ENCODE measurements at regions not wholly inside any gene's neighbourhood (a gene's known extent, or its start where the extent isn't known, plus 50 kb on each side); places are given as distances from the start of the nearest gene placed in this dataset.

- TF ChIP-seq, protein P1, sequence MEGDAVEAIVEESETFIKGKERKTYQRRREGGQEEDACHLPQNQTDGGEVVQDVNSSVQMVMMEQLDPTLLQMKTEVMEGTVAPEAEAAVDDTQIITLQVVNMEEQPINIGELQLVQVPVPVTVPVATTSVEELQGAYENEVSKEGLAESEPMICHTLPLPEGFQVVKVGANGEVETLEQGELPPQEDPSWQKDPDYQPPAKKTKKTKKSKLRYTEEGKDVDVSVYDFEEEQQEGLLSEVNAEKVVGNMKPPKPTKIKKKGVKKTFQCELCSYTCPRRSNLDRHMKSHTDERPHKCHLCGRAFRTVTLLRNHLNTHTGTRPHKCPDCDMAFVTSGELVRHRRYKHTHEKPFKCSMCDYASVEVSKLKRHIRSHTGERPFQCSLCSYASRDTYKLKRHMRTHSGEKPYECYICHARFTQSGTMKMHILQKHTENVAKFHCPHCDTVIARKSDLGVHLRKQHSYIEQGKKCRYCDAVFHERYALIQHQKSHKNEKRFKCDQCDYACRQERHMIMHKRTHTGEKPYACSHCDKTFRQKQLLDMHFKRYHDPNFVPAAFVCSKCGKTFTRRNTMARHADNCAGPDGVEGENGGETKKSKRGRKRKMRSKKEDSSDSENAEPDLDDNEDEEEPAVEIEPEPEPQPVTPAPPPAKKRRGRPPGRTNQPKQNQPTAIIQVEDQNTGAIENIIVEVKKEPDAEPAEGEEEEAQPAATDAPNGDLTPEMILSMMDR (IDR thresholded peaks at IDR 0.05; ENCODE audit: low read depth, low read length, missing input control), result no peak
- no peak for TF ChIP-seq TAF1 (conservative IDR thresholded peaks at IDR 0.05)
These were observed 1096.1 kb upstream of the PRKX start (continued) for GRCh38 chrX:4809571-4809970.

GRCh38 chrX:4805502-4805901, 1092.1 kb upstream of the PRKX start:
- no peak for DNase-seq (ENCODE audit: low spot score)
- Histone ChIP-seq H3K27ac (ENCODE audit: low read depth in 1 of 2, low read length in 2 of 2) (no peak overlapping the region), H3K4me3 (ENCODE audit: low read depth in 1 of 3, low read length in 3 of 3) (no peak overlapping the region), H3K36me3 (ENCODE audit: control insufficient read depth in 4 of 4, insufficient read depth in 3 of 4, low read depth in 1 of 4, low read length in 3 of 4) (no peaks in the 10 kb centered on the region), H3K9me3 (ENCODE audit: control insufficient read depth in 4 of 4, low read length in 3 of 4) (peaks cover 0 to 2% (median 0%) of the 10 kb centered on the region in 4 donors), H3K27me3 (ENCODE audit: control insufficient read depth in 4 of 4, insufficient read depth in 4 of 4, low read length in 3 of 4) (no peaks in the 10 kb centered on the region), H3K4me1 (ENCODE audit: control insufficient read depth in 4 of 4, insufficient read depth in 4 of 4, low read length in 3 of 4) (no peaks in the 10 kb centered on the region), H3K9ac (ENCODE audit: low read depth in 1 of 2, low read length in 2 of 2) (no peak overlapping the region)
- WGBS, result 54% methylated on average over 4 of the region's 4 CpGs
- TF ChIP-seq, protein P1 (IDR thresholded peaks at IDR 0.05; ENCODE audit: low read depth, low read length, missing input control), result no peak
- no peak for TF ChIP-seq REST (IDR thresholded peaks at IDR 0.05)
- no peak for TF ChIP-seq GABPA (IDR thresholded peaks at IDR 0.05 in 1 of 2, conservative IDR thresholded peaks at IDR 0.05 in 1 of 2)
- no peak for TF ChIP-seq MAX (IDR thresholded peaks at IDR 0.05)
- no peak for TF ChIP-seq FOXA1 (IDR thresholded peaks at IDR 0.05)
- TF ChIP-seq EGR1 (IDR thresholded peaks at IDR 0.05; ENCODE audit: low read depth in 2 of 2), result no peak
- TF ChIP-seq ZBTB33 (IDR thresholded peaks at IDR 0.05), result no peak
- TF ChIP-seq, protein P2, sequence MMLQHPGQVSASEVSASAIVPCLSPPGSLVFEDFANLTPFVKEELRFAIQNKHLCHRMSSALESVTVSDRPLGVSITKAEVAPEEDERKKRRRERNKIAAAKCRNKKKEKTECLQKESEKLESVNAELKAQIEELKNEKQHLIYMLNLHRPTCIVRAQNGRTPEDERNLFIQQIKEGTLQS (IDR thresholded peaks at IDR 0.05), result no peak
- TF ChIP-seq NR2F2 (IDR thresholded peaks at IDR 0.05), result no peak
- TF ChIP-seq RXRA (IDR thresholded peaks at IDR 0.05), result no peak
- TF ChIP-seq TAF1 (conservative IDR thresholded peaks at IDR 0.05), result no peak
- no peak for TF ChIP-seq YY1 (IDR thresholded peaks at IDR 0.05)
- TF ChIP-seq SP1 (IDR thresholded peaks at IDR 0.05), result no peak
- no peak for TF ChIP-seq HNF4G (IDR thresholded peaks at IDR 0.05)
- no peak for TF ChIP-seq RAD21 (IDR thresholded peaks at IDR 0.05)

Measured in liver (tissue), 8 donors.